GM12864 (cell line): ENCODE measurements at regions not wholly inside any gene's neighbourhood (a gene's known extent, or its start where the extent isn't known, plus 50 kb on each side); places are given as distances from the start of the nearest gene placed in this dataset.

Source experiments
- DNase-seq: peaks from one replicate; pipeline ENCODE4 v3.0.0-alpha.2; 2011; ENCODE audit warnings: low read depth
- H3K4me3 ChIP-seq: 2 replicates; pipeline ENCODE4 v1.5.1; 2011; ENCODE audit warnings: mild to moderate bottlenecking, low read depth, low read length, control low read depth
- TF ChIP-seq, protein P1 (sequence below): IDR thresholded peaks from 2 replicates; pipeline ENCODE4 v1.5.1; 2011; ENCODE audit warnings: low read depth, mild to moderate bottlenecking, moderate library complexity, low read length, control low read depth, inconsistent platforms; ENCODE audit errors: missing control alignments

- DNase-seq = no peak
- TF ChIP-seq, protein P1, sequence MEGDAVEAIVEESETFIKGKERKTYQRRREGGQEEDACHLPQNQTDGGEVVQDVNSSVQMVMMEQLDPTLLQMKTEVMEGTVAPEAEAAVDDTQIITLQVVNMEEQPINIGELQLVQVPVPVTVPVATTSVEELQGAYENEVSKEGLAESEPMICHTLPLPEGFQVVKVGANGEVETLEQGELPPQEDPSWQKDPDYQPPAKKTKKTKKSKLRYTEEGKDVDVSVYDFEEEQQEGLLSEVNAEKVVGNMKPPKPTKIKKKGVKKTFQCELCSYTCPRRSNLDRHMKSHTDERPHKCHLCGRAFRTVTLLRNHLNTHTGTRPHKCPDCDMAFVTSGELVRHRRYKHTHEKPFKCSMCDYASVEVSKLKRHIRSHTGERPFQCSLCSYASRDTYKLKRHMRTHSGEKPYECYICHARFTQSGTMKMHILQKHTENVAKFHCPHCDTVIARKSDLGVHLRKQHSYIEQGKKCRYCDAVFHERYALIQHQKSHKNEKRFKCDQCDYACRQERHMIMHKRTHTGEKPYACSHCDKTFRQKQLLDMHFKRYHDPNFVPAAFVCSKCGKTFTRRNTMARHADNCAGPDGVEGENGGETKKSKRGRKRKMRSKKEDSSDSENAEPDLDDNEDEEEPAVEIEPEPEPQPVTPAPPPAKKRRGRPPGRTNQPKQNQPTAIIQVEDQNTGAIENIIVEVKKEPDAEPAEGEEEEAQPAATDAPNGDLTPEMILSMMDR = no peak
- no peak overlapping the region for H3K4me3 ChIP-seq
Measured at GRCh38 chr2:195408196-195408595, 248.8 kb upstream of the SLC39A10 start.

- no peak for DNase-seq
- H3K4me3 ChIP-seq = no peak overlapping the region
- TF ChIP-seq, protein P1 = no peak
Measured at GRCh38 chr2:195407783-195408182, 249.2 kb upstream of the SLC39A10 start.

GRCh38 chr2:195406886-195407603 lies 250.0 kb upstream of the SLC39A10 start:
- no peak overlapping the region for H3K4me3 ChIP-seq
- TF ChIP-seq, protein P1 = no peak
- no peak for DNase-seq

- no peak overlapping the region for H3K4me3 ChIP-seq
- TF ChIP-seq, protein P1 = no peak
- DNase-seq = no peak
Measured at GRCh38 chr2:195404651-195405050, 252.4 kb upstream of the SLC39A10 start.

GRCh38 chr2:195396479-195396878 lies 260.5 kb upstream of the SLC39A10 start:
- no peak overlapping the region for H3K4me3 ChIP-seq
- TF ChIP-seq, protein P1 = no peak
- DNase-seq = no peak

- TF ChIP-seq, protein P1 = no peak
- no peak overlapping the region for H3K4me3 ChIP-seq
- no peak for DNase-seq
Measured at GRCh38 chr2:195395362-195395761, 261.7 kb upstream of the SLC39A10 start.

DNA sequence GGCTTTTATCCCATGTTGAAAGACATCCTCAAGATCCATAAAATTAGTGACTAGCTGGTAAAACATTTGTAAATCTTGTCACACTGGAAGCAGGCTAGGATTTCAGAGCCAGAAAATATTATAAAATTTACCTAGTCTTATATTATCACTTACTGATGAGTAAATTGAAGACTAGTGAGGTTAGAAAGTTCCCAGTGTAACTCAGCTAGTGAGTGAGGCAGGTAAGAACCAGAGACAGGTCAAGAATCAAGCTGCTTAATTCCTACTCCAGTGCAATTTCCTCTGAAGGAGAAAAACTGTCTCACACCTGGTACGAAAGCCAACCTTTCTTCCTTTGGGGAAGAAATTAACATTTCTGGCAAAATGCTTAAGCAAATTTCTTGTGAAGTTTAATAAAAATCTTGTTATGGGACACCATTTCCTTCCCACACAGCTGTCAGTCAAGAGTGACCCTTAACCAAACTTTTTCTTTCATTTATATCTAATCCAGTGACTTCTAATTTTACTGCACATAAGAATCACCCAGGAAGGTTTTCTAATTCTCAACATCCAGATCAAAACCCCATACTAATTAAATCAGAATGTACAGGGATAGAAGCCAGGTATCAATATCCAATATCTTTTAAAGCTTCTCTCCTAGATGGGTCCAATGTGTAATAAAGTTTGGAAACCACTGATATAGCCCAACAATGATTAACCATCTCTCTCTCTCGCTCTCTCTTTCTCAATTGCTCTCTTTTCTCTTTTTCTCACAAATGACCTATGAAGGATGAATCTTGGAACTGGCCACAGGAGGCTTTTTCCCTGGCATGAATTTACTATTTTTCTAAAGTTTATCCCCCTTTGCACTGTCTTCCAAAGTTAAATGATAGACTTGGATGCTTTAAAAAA lies 264.3 kb upstream of the SLC39A10 start:
- no peak for DNase-seq

More for the DNA sequence above, 264.3 kb upstream of the SLC39A10 start:
- no peak overlapping the region for H3K4me3 ChIP-seq
- TF ChIP-seq, protein P1 = no peak
